Daoy (cell line): ENCODE measurements at regions not wholly inside any gene's neighbourhood (a gene's known extent, or its start where the extent isn't known, plus 50 kb on each side); places are given as distances from the start of the nearest gene placed in this dataset.

Source experiments
- DNase-seq: peaks from one replicate; pipeline ENCODE4 v3.0.0-alpha.2; 2015; ENCODE audit warnings: low read depth

GRCh38 chr18:79626905-79627749, 52.5 kb upstream of the CTDP1 start:
- DNase-seq = no peak

- DNase-seq = no peak
Observed at GRCh38 chr18:79627750-79628294, 51.8 kb upstream of the CTDP1 start.

GRCh38 chr18:79628416-79629248, 51.0 kb upstream of the CTDP1 start:
- DNase-seq = no peak

GRCh38 chr18:79629249-79629558, 50.4 kb upstream of the CTDP1 start:
- no peak for DNase-seq

- no peak for DNase-seq
Observed at GRCh38 chr18:79629606-79630005, 50.0 kb upstream of the CTDP1 start.
